ENCODE measurements at regions not wholly inside any gene's neighbourhood (a gene's known extent, or its start where the extent isn't known, plus 50 kb on each side); places are given as distances from the start of the nearest gene placed in this dataset.

DNA sequence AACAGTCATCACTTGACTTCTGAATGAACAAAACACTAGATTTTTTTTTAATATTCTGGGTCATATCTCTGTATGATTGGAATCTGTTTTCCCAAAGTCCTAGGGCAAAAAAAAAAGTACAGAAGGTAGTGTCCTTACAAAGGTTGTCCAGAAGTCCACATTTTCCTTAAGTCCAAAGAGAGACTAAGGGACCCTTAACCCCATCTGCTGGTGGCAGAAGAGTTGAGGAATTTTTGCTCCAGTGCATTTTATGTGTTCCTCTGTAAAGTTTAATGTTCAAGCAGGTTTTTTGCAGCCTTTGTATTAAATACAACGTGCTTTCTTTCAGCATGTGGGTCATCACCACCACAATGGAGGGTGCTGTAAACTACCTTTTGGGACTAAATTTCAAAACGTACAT is 215.9 kb downstream of the SP3 start:
- no peak for TF ChIP-seq POLR2AphosphoS5 (IDR thresholded peaks at IDR 0.05; ENCODE audit: borderline replicate concordance, low read depth, low read length)
- no peak for TF ChIP-seq EZH2 (IDR thresholded peaks at IDR 0.05)
- no peak for TF ChIP-seq FOXP2 (optimal IDR thresholded peaks at IDR 0.05; ENCODE audit: control extremely low read depth, extremely low read length, insufficient read depth)
